NCI-H226 (cell line): ENCODE measurements at regions not wholly inside any gene's neighbourhood (a gene's known extent, or its start where the extent isn't known, plus 50 kb on each side); places are given as distances from the start of the nearest gene placed in this dataset.

Experiments used
- DNase-seq: peaks from one replicate; pipeline ENCODE4 v3.0.0-alpha.2; 2015

- DNase-seq, result no peak
Measured at GRCh38 chr12:67911275-67911600, 78.0 kb upstream of the IFNG-AS1 start.

GRCh38 chr12:67911789-67912188, 77.5 kb upstream of the IFNG-AS1 start:
- DNase-seq, result no peak

GRCh38 chr12:67915335-67915851, 73.9 kb upstream of the IFNG-AS1 start:
- no peak for DNase-seq

- DNase-seq, result no peak
Measured at GRCh38 chr12:67916266-67916970, 72.8 kb upstream of the IFNG-AS1 start.

- DNase-seq, result no peak
Measured at GRCh38 chr12:67917811-67918210, 71.4 kb upstream of the IFNG-AS1 start.

GRCh38 chr12:67918441-67918840, 70.8 kb upstream of the IFNG-AS1 start:
- DNase-seq, result no peak

GRCh38 chr12:67919406-67919805, 69.8 kb upstream of the IFNG-AS1 start:
- no peak for DNase-seq

- DNase-seq, result no peak
Measured at GRCh38 chr12:67920413-67920812, 68.8 kb upstream of the IFNG-AS1 start.

- DNase-seq, result no peak
Measured at GRCh38 chr12:67921286-67921685, 68.0 kb upstream of the IFNG-AS1 start.

GRCh38 chr12:67922245-67922644, 67.0 kb upstream of the IFNG-AS1 start:
- DNase-seq, result no peak

- no peak for DNase-seq
Measured at GRCh38 chr12:67925077-67925476, 64.2 kb upstream of the IFNG-AS1 start.

GRCh38 chr12:67925552-67925951, 63.7 kb upstream of the IFNG-AS1 start:
- no peak for DNase-seq

GRCh38 chr12:67926063-67926462, 63.2 kb upstream of the IFNG-AS1 start:
- no peak for DNase-seq

GRCh38 chr12:67927324-67927723, 61.9 kb upstream of the IFNG-AS1 start:
- no peak for DNase-seq

- DNase-seq, result no peak
Measured at GRCh38 chr12:67927815-67928214, 61.4 kb upstream of the IFNG-AS1 start.

GRCh38 chr12:67928621-67929383, 60.4 kb upstream of the IFNG-AS1 start:
- no peak for DNase-seq

GRCh38 chr12:67929384-67929772, 59.9 kb upstream of the IFNG-AS1 start:
- DNase-seq, result no peak

- no peak for DNase-seq
Measured at GRCh38 chr12:67937822-67938221, 51.4 kb upstream of the IFNG-AS1 start.
